Gastroesophageal sphincter (tissue), 3 donors: ENCODE measurements at regions not wholly inside any gene's neighbourhood (a gene's known extent, or its start where the extent isn't known, plus 50 kb on each side); places are given as distances from the start of the nearest gene placed in this dataset.

Experiments used
- POLR2A ChIP-seq, 2 donors: fragments of 450-650 bp; IDR thresholded peaks; one replicate each; pipeline ENCODE4 v1.6.1; 2017; ENCODE audit warnings: antibody characterized with exemption in 2 of 2, mild to moderate bottlenecking in 2 of 2, moderate library complexity in 1 of 2
- TF ChIP-seq, protein P1 (sequence below), 4 experiments: fragments of 200-600 bp in 2 of 4; fragments of 450-650 bp in 2 of 4; sonication (generic) in 1 of 4; IDR thresholded peaks; one replicate each; pipeline ENCODE4 v1.5.1; 2017 to 2019; ENCODE audit warnings: antibody characterized with exemption in 4 of 4, mild to moderate bottlenecking in 2 of 4, moderate library complexity in 2 of 4

DNA sequence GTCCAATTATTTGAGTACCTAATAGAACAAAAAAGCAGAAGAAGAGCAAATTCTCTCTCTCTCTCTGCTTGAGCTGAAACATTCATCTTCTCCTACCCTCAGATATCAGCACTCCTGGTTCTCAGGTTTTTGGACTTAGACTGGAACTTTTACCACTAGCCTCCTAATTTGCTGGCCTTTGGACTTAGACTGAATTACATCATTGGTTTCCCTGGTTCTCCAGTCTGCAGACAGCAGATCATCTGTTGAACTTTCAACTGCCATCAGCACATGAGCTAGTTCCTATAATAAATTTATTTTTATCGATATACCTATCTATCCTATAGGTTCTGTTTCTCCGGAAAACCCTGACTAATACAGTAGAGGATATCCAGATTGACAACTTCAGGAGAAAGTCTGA is 208.9 kb upstream of the GAS1 start:
- TF ChIP-seq, protein P1, sequence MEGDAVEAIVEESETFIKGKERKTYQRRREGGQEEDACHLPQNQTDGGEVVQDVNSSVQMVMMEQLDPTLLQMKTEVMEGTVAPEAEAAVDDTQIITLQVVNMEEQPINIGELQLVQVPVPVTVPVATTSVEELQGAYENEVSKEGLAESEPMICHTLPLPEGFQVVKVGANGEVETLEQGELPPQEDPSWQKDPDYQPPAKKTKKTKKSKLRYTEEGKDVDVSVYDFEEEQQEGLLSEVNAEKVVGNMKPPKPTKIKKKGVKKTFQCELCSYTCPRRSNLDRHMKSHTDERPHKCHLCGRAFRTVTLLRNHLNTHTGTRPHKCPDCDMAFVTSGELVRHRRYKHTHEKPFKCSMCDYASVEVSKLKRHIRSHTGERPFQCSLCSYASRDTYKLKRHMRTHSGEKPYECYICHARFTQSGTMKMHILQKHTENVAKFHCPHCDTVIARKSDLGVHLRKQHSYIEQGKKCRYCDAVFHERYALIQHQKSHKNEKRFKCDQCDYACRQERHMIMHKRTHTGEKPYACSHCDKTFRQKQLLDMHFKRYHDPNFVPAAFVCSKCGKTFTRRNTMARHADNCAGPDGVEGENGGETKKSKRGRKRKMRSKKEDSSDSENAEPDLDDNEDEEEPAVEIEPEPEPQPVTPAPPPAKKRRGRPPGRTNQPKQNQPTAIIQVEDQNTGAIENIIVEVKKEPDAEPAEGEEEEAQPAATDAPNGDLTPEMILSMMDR (IDR thresholded peaks at IDR 0.05), result no peak
- TF ChIP-seq POLR2A (IDR thresholded peaks at IDR 0.05), result no peak
